H1 (cell line): ENCODE measurements at regions not wholly inside any gene's neighbourhood (a gene's known extent, or its start where the extent isn't known, plus 50 kb on each side); places are given as distances from the start of the nearest gene placed in this dataset.

Source experiments
- BRCA1 ChIP-seq: IDR thresholded peaks from 2 replicates; pipeline ENCODE4 v1.6.1; 2012; ENCODE audit warnings: low read depth, low read length, improper control_type of control experiment
- JUN ChIP-seq: IDR thresholded peaks from 2 replicates; pipeline ENCODE4 v1.6.1; 2011; ENCODE audit warnings: low read depth, mild to moderate bottlenecking, improper control_type of control experiment, low read length
- RBBP5 ChIP-seq: IDR thresholded peaks from 2 replicates; pipeline ENCODE4 v1.7.1; 2012; ENCODE audit warnings: low read depth, mild to moderate bottlenecking, inconsistent platforms, low read length, moderate library complexity, borderline replicate concordance
- RFX5 ChIP-seq: IDR thresholded peaks from 2 replicates; pipeline ENCODE4 v1.6.1; 2011; ENCODE audit warnings: low read depth, low read length, improper control_type of control experiment, borderline replicate concordance
- SIN3A ChIP-seq, 2 experiments: IDR thresholded peaks in 1 of 2; conservative IDR thresholded peaks in 1 of 2; 2 replicates each; pipeline ENCODE4 v1.6.1; 2011 to 2012; ENCODE audit warnings: low read length in 2 of 2, improper control_type of control experiment in 1 of 2, low read depth in 1 of 2, mild to moderate bottlenecking in 1 of 2
- TCF12 ChIP-seq: IDR thresholded peaks from 2 replicates; pipeline ENCODE4 v1.6.1; 2011; ENCODE audit warnings: low read depth, mild to moderate bottlenecking, low read length

- TF ChIP-seq BRCA1 (no peak), RBBP5 (no peak), TCF12 (no peak), JUN (no peak), SIN3A (conservative IDR thresholded peaks at IDR 0.05 in 1 of 2, IDR thresholded peaks at IDR 0.05 in 1 of 2; ENCODE audit: low read depth in 1 of 2, low read length in 2 of 2) (no peak), RFX5 (no peak)
These were observed 501.9 kb downstream of the BRD1 start (continued) for GRCh38 chr22:49325531-49326395.
